Stimulated activated CD4-positive, alpha-beta T cell treated with anti-CD3 and anti-CD28 coated beads, TNF-alpha, amount 100 ng/mL, for 1 hour (primary cell): ENCODE measurements at regions not wholly inside any gene's neighbourhood (a gene's known extent, or its start where the extent isn't known, plus 50 kb on each side); places are given as distances from the start of the nearest gene placed in this dataset.
"Not testable (repeated sequence)": the region's sequence is repeated elsewhere in the genome, so short reads cannot be mapped to it uniquely, and the experiment has no call there.

Source experiments
- DNase-seq, 3 donors: peaks; one replicate each; pipeline ENCODE4 v3.0.0-alpha.2; 2020; ENCODE audit warnings: low read depth in 3 of 3, low spot score in 1 of 3

DNA sequence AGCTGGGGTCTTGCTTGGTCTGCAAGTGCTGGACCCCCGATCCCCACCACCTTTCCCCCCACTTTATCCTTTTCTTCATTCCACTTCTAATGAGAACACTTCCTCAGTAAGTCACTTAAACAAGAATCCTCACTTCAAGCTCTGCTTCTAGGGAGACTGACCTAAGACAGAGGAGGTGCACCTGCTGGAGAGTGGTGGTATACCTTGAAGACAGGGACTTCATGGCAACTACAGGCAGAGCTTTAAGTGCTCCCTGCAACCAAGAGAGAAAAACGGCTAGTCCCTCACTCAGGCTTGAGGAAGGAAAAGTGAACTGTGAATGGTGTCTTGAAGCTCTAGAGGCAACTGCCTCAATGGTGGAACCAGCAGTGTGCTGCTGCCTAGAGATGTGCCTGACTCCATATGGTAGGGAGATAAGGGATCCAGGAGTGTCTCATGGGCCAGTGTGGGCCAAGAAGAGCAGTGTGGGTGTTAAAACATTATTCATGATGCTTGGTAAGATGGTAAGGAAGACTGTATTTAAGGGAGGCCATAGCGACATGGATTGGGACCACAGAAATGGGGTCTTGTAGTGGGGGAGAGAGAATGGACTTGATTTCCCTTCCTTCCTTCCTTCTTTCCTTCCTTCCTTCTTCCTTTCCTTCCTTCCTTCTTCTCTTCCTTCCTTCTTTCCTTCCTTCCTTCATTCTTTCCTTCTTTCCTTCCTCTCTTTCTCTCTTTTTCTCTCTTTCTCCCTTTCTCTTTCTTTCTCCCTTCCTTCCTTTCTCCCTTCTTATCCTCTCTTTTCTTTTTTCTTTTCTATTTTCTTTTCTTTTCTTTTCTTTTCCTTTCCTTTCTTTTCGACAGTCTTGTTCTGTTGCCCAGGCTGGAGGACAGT lies 96.2 kb upstream of the NAP1L1 start:
- no peak for DNase-seq

DNA sequence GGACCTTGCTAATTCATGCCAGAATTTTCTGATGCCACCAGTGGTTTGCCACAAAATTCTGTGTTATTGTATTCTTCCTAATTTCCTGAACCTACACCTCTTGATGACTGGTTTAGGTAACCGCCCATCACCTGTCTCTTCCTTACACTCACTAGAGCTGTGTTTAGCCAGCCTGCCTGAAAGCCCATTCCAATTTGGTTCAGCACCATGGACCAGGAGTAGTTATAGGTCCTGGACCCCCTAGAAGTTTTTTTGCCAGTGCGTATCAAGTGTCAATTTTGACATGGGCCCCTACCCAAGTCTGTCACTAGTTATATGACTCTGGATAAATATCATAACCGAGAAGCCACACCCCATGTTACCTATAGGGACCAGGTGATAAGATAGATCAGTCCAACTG lies 94.0 kb upstream of the NAP1L1 start:
- no peak for DNase-seq

DNA sequence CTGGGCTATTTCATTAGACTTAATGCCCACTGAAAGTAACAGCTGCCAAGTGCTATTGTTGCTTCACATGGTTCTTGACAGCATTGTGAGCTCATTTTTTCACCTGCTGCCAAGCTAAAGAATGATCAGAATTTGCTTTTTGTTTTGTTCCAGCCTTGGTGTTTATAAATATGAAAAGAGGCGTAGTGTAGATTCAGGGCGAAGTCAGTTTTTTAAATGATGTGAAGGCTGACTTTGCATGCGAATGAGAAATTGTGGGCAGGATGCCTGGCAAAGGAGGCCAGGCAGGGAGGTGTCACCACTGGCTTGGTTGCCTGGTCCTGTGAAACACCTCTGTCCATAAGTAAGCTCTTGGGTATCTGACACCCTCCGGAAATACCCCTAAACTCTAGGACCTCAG lies 93.3 kb upstream of the NAP1L1 start:
- DNase-seq = no peak

- DNase-seq = no peak
Measured at GRCh38 chr12:76176940-76177339, 92.5 kb upstream of the NAP1L1 start.

- DNase-seq = not testable (repeated sequence)
Measured at GRCh38 chr12:76175946-76176345, 91.5 kb upstream of the NAP1L1 start.

GRCh38 chr12:76173756-76174155 lies 89.3 kb upstream of the NAP1L1 start:
- DNase-seq = no peak

DNA sequence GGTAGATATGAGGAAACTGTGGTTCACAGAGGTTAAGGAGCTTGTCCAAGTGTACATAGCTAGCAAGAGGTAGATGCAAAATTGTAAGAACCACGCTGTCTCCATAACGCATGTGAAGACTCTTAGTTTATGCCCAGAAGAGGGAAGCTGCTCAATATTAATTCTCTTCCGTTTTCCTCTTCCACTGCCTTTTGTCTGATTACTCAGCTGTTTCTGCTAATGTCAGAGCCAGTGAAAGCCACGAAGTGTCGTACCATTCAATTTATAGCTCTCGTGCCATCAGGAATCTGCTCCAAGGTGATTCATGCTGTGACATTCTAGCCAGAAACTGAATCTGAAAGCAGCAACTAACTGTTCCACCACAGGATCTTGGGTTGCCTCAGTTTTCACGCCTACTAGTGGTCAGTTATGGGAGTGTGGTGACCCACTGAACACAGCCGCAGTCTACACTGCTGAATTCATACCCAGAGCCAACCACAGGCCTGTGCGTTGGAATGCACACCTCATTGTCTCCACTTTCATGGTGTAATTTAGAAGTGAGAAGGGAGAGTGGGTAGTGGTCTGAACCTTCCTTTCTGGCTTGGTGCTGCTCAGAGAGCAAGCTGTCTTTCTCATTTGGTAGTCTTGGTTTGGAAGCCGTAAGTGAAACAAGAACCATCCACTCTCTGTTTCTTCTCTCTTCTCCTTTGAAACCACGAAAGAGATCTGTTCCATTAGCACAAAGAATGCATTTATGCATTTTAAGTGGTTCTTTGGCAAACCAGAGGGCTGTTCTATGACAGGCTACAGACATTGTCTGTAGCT lies 74.2 kb upstream of the NAP1L1 start:
- peak in 2 of 3 donors; percentile 14 to 33 for DNase-seq

DNA sequence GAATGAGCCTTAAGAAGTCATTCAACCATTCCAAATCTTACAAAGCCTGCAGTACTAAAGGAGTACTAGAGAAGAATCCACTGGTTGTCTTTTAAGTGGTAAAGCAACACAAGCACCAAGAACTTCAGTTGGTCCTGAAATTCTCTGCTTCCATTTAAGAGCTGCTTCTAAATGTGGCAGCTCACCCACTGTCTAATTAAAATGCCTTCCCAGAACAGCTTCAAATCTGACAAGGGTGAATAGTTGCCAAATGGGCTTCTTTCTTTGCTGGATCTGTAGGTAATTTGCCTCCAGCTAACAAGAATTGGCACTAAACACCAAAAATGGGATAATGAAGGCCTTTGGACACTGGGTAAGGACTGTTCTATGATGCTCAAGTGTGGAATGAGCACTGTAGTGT lies 72.2 kb upstream of the NAP1L1 start:
- no peak for DNase-seq

DNA sequence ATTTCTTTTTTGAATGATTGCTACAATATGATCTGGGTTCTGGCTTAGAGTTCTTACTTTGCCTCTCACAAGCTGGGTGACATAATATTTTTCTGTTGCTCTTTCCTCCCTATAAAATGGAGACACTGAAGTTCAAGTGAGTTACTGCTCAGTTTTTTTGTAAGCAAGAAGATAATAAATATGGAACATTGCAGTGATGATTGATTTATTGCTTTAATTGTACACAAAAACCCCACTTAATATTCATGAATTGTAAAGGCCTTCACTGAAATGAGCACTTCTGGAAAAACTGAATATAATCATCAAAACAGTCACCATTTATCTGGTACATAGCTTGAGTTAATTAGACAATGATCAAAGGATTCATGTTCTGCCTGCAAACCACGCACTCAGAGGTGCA lies 71.8 kb upstream of the NAP1L1 start:
- DNase-seq = no peak

- DNase-seq = no peak
Measured at GRCh38 chr12:76155157-76155670, 70.7 kb upstream of the NAP1L1 start.

DNA sequence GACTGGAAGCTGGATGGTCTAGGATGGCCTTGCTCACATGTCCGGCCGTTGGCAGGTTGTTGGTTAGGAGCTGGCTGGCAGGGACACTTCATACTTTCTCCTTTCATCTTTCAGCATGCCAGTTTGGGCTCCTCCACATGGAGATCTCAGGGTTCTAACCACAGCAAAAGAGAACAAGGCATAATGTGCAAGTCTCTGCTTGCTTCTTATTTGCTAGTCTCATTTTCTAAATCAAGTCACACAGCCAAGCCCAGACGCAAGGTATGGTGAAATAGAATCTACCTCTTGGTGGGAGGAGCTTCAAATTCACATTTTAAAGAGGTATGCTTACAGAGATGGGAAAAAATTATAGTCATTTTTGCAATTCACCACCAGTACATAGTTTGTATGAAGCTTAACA lies 69.1 kb upstream of the NAP1L1 start:
- DNase-seq = no peak

- DNase-seq = no peak
Measured at GRCh38 chr12:76152181-76152807, 67.8 kb upstream of the NAP1L1 start.

- peak in 1 of 3 donors; percentile 9 for DNase-seq
Measured at GRCh38 chr12:76144245-76144549, 59.7 kb upstream of the NAP1L1 start.

- no peak for DNase-seq
Measured at GRCh38 chr12:76143343-76144244, 59.1 kb upstream of the NAP1L1 start.

GRCh38 chr12:76142305-76142704 lies 57.8 kb upstream of the NAP1L1 start:
- no peak for DNase-seq

DNA sequence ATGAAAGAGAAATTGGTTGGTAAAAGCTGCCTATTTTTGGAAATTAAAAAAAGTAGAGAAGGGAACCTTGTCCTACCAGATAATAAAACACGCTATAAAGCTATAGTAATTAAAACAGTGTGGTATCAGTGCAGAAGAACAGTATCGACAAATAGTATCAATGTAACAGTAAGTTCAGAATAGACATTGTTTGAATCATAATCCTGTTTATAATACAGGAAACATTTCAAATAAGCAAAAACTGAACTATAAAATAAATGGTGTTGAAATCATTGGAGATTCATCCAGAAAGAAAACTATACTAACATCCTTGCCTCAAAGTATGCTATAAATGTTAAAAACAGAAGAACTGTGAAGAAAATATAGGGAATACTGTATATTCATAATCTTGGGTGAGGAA lies 54.2 kb upstream of the NAP1L1 start:
- no peak for DNase-seq

- no peak for DNase-seq
Measured at GRCh38 chr12:76137606-76138005, 53.1 kb upstream of the NAP1L1 start.

- no peak for DNase-seq
Measured at GRCh38 chr12:76135456-76135855, 51.0 kb upstream of the NAP1L1 start.
